IPS DF 6.9 (cell line): ENCODE measurements at regions not wholly inside any gene's neighbourhood (a gene's known extent, or its start where the extent isn't known, plus 50 kb on each side); places are given as distances from the start of the nearest gene placed in this dataset.
A peak's percentile ranks its signal among the peaks of the same experiment; 100 is the strongest.

Experiments used
- DNase-seq: peaks from one replicate; pipeline ENCODE4 v3.0.0-alpha.2; 2013; ENCODE audit warnings: low read depth, low spot score
- H3K27ac ChIP-seq: one replicate; pipeline ENCODE4 v1.5.1; 2013; ENCODE audit warnings: low read length, control low read depth
- H3K27me3 ChIP-seq: 2 replicates; pipeline ENCODE4 v1.6.1; 2013; ENCODE audit warnings: mild to moderate bottlenecking, low read length; ENCODE audit not compliant: control insufficient read depth, insufficient read depth
- H3K36me3 ChIP-seq: 2 replicates; pipeline ENCODE4 v1.6.1; 2013; ENCODE audit warnings: low read length; ENCODE audit not compliant: control insufficient read depth, insufficient read depth
- H3K4me1 ChIP-seq: 2 replicates; pipeline ENCODE4 v1.6.1; 2013; ENCODE audit warnings: low read length; ENCODE audit not compliant: control insufficient read depth, insufficient read depth
- H3K4me3 ChIP-seq: 2 replicates; pipeline ENCODE4 v1.5.1; 2013; ENCODE audit warnings: mild to moderate bottlenecking, low read length
- H3K9me3 ChIP-seq: 2 replicates; pipeline ENCODE4 v1.6.1; 2013; ENCODE audit warnings: low read length, inconsistent platforms; ENCODE audit not compliant: control insufficient read depth, insufficient read depth
- WGBS: extraction: QIAGEN DNeasy Blood & Tissue Kit; methylation state at CpG from one replicate; pipeline ENCODE4 v1.1.7; 2013; ENCODE audit warnings: mixed read lengths, missing lambda C conversion rate; ENCODE audit not compliant: insufficient read length, insufficient coverage; 5-methylcytosine and 5-hydroxymethylcytosine counted together

GRCh38 chr2:102986826-102987490, 225.1 kb downstream of the TMEM182 start:
- Histone ChIP-seq H3K4me3 (no peak overlapping the region), H3K27ac (no peak overlapping the region), H3K27me3 (no peaks in the 10 kb centered on the region), H3K9me3 (no peaks in the 10 kb centered on the region), H3K36me3 (no peaks in the 10 kb centered on the region), H3K4me1 (no peaks in the 10 kb centered on the region)
- no CpG with 5 or more reads among the region's 5 CpGs for WGBS
- DNase-seq = no peak

GRCh38 chr2:102992607-102993006, 230.8 kb downstream of the TMEM182 start:
- no CpG with 5 or more reads among the region's 5 CpGs for WGBS
- DNase-seq = no peak
- Histone ChIP-seq H3K4me1 (no peaks in the 10 kb centered on the region), H3K36me3 (no peaks in the 10 kb centered on the region), H3K27me3 (no peaks in the 10 kb centered on the region), H3K4me3 (no peak overlapping the region), H3K27ac (no peak overlapping the region), H3K9me3 (no peaks in the 10 kb centered on the region)

GRCh38 chr2:102999958-103000357, 238.1 kb downstream of the TMEM182 start:
- WGBS = no CpG with 5 or more reads among the region's 5 CpGs
- Histone ChIP-seq H3K36me3 (no peaks in the 10 kb centered on the region), H3K27ac (no peak overlapping the region)

GRCh38 chr2:103002954-103003353, 241.1 kb downstream of the TMEM182 start:
- no peak overlapping the region for H3K27ac ChIP-seq
- no peaks in the 10 kb centered on the region for H3K36me3 ChIP-seq
- H3K9me3 ChIP-seq = no peaks in the 10 kb centered on the region
- H3K4me3 ChIP-seq = no peak overlapping the region
- H3K4me1 ChIP-seq = no peaks in the 10 kb centered on the region
- no peaks in the 10 kb centered on the region for H3K27me3 ChIP-seq
- DNase-seq = no peak
- no CpG with 5 or more reads among the region's 4 CpGs for WGBS

More at GRCh38 chr2:102999958-103000357, 238.1 kb downstream of the TMEM182 start:
- no peaks in the 10 kb centered on the region for H3K4me1 ChIP-seq
- H3K27me3 ChIP-seq = no peaks in the 10 kb centered on the region
- no peak for DNase-seq
- H3K4me3 ChIP-seq = no peak overlapping the region
- no peaks in the 10 kb centered on the region for H3K9me3 ChIP-seq

- Histone ChIP-seq H3K9me3 (no peaks in the 10 kb centered on the region), H3K36me3 (no peaks in the 10 kb centered on the region), H3K4me1 (no peaks in the 10 kb centered on the region), H3K4me3 (no peak overlapping the region), H3K27ac (no peak overlapping the region), H3K27me3 (no peaks in the 10 kb centered on the region)
- no CpG with 5 or more reads among the region's 9 CpGs for WGBS
- no peak for DNase-seq
These were observed 242.0 kb downstream of the TMEM182 start for GRCh38 chr2:103003750-103004260.

- H3K27ac ChIP-seq = no peak overlapping the region
- H3K27me3 ChIP-seq = no peaks in the 10 kb centered on the region
- no peaks in the 10 kb centered on the region for H3K9me3 ChIP-seq
- WGBS = no CpG with 5 or more reads among the region's 2 CpGs
- no peak for DNase-seq
- no peaks in the 10 kb centered on the region for H3K4me1 ChIP-seq
- H3K4me3 ChIP-seq = no peak overlapping the region
- no peaks in the 10 kb centered on the region for H3K36me3 ChIP-seq
These were observed 242.7 kb downstream of the TMEM182 start for GRCh38 chr2:103004426-103004942.

- Histone ChIP-seq H3K27ac (no peak overlapping the region), H3K27me3 (no peaks in the 10 kb centered on the region), H3K36me3 (no peaks in the 10 kb centered on the region), H3K4me1 (no peaks in the 10 kb centered on the region), H3K9me3 (no peaks in the 10 kb centered on the region), H3K4me3 (no peak overlapping the region)
- DNase-seq = no peak
- no CpG with 5 or more reads among the region's 3 CpGs for WGBS
These were observed 243.6 kb downstream of the TMEM182 start for GRCh38 chr2:103005393-103005792.

GRCh38 chr2:103007086-103007485, 245.3 kb downstream of the TMEM182 start:
- Histone ChIP-seq H3K9me3 (no peaks in the 10 kb centered on the region), H3K36me3 (no peaks in the 10 kb centered on the region), H3K27ac (no peak overlapping the region), H3K4me3 (no peak overlapping the region), H3K4me1 (no peaks in the 10 kb centered on the region), H3K27me3 (no peaks in the 10 kb centered on the region)
- WGBS = no CpG with 5 or more reads among the region's 3 CpGs
- DNase-seq = no peak

- H3K9me3 ChIP-seq = no peaks in the 10 kb centered on the region
- H3K4me3 ChIP-seq = no peak overlapping the region
- no peak overlapping the region for H3K27ac ChIP-seq
- H3K36me3 ChIP-seq = no peaks in the 10 kb centered on the region
- no peaks in the 10 kb centered on the region for H3K27me3 ChIP-seq
- DNase-seq = peak; percentile 22
- H3K4me1 ChIP-seq = no peaks in the 10 kb centered on the region
- no CpG with 5 or more reads among the region's 6 CpGs for WGBS
These were observed 246.8 kb downstream of the TMEM182 start for GRCh38 chr2:103008586-103008985.

GRCh38 chr2:103009871-103010270, 248.0 kb downstream of the TMEM182 start:
- Histone ChIP-seq H3K9me3 (no peaks in the 10 kb centered on the region), H3K27ac (no peak overlapping the region), H3K36me3 (no peaks in the 10 kb centered on the region), H3K27me3 (no peaks in the 10 kb centered on the region), H3K4me3 (no peak overlapping the region), H3K4me1 (no peaks in the 10 kb centered on the region)
- no CpG with 5 or more reads among the region's 5 CpGs for WGBS
- no peak for DNase-seq

- no CpG with 5 or more reads among the region's 6 CpGs for WGBS
- Histone ChIP-seq H3K9me3 (no peaks in the 10 kb centered on the region), H3K27me3 (no peaks in the 10 kb centered on the region), H3K36me3 (no peaks in the 10 kb centered on the region), H3K27ac (no peak overlapping the region), H3K4me3 (no peak overlapping the region), H3K4me1 (no peaks in the 10 kb centered on the region)
- no peak for DNase-seq
These were observed 248.5 kb downstream of the TMEM182 start for GRCh38 chr2:103010306-103010705.
